OCI-LY3 (cell line): ENCODE measurements at regions not wholly inside any gene's neighbourhood (a gene's known extent, or its start where the extent isn't known, plus 50 kb on each side); places are given as distances from the start of the nearest gene placed in this dataset.

ENCODE experiments used
- H2AFZ ChIP-seq: fragments of 200-600, 300-600 bp; shearing (Covaris generic); 2 replicates; pipeline ENCODE4 v1.6.0; 2014; ENCODE audit warnings: antibody characterized with exemption, low read depth, low read length
- H3K27ac ChIP-seq: fragments of 200-600, 300-600 bp; sonication (generic); 2 replicates; pipeline ENCODE4 v1.5.1; 2014; ENCODE audit warnings: mild to moderate bottlenecking, low read length, moderate library complexity, mixed read lengths
- H3K27me3 ChIP-seq: fragments of 200-600, 300-600 bp; sonication (generic); 2 replicates; pipeline ENCODE4 v1.6.1; 2014; ENCODE audit warnings: low read depth, low read length, mixed read lengths
- H3K36me3 ChIP-seq: fragments of 200-600, 300-600 bp; sonication (generic); replicated peaks from 2 replicates; pipeline ENCODE3; 2014; ENCODE audit warnings: low read depth, low read length, mixed read lengths
- H3K4me1 ChIP-seq: fragments of 300-600, 200-600 bp; sonication (generic); 2 replicates; pipeline ENCODE4 v1.6.1; 2014; ENCODE audit warnings: low read length, mixed read lengths
- H3K4me2 ChIP-seq: fragments of 200-600, 300-600 bp; sonication (generic); 2 replicates; pipeline ENCODE4 v1.6.1; 2014; ENCODE audit warnings: low read length, mixed read lengths
- H3K4me3 ChIP-seq: fragments of 300-600, 200-600 bp; sonication (generic); 2 replicates; pipeline ENCODE4 v1.5.1; 2014; ENCODE audit warnings: antibody characterized with exemption, mild to moderate bottlenecking, low read length, moderate library complexity
- H3K79me2 ChIP-seq: fragments of 300-600, 200-600 bp; shearing (Covaris generic); 2 replicates; pipeline ENCODE4 v1.6.1; 2014; ENCODE audit warnings: mild to moderate bottlenecking, low read length, mixed read lengths
- H3K9ac ChIP-seq: fragments of 300-600, 200-600 bp; shearing (Covaris generic); 2 replicates; pipeline ENCODE4 v1.6.0; 2014; ENCODE audit warnings: mild to moderate bottlenecking, low read length, moderate library complexity
- H3K9me3 ChIP-seq: fragments of 200-600, 300-600 bp; shearing (Covaris generic); 2 replicates; pipeline ENCODE4 v1.6.1; 2014; ENCODE audit warnings: low read length, mixed read lengths; ENCODE audit not compliant: insufficient read depth
- H4K20me1 ChIP-seq: fragments of 200-600, 300-600 bp; sonication (generic); 2 replicates; pipeline ENCODE4 v1.6.1; 2016; ENCODE audit warnings: low read length, mixed read lengths; ENCODE audit not compliant: insufficient read depth
- EZH2phosphoT487 ChIP-seq: fragments of 200-600 bp; shearing (Covaris generic); IDR thresholded peaks from 2 replicates; pipeline ENCODE4 v1.6.1; 2018; ENCODE audit warnings: antibody characterized with exemption, mixed run types, low read depth
- TF ChIP-seq, protein P1 (sequence below): fragments of 200-600, 300-600 bp; sonication (generic); IDR thresholded peaks from 2 replicates; pipeline ENCODE4 v1.5.1; 2014; ENCODE audit warnings: antibody characterized with exemption, low read length, low read depth

DNA sequence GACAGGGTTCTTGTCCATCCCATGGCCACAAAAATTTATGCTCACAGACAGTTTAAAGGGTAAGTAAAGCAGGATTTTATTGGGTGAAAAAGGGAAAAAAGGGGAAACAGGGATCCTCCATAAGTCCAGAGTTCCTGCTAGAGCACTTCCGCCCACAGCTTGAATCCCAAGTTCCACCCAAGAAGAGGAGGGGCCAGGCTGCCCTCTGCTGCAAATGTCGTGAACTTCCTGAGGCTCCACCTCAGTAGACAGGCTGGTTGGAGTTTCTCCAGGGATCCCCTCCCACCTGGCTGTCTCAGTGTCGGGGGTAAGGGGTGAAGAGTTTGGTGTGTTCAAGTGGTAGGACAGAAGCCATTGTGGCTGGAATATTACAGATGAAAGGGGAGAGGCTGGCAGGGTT, 275.0 kb upstream of the SGCD start:
- Histone ChIP-seq H2AFZ (no peak overlapping the region), H3K9ac (no peak overlapping the region)
- TF ChIP-seq, protein P1, sequence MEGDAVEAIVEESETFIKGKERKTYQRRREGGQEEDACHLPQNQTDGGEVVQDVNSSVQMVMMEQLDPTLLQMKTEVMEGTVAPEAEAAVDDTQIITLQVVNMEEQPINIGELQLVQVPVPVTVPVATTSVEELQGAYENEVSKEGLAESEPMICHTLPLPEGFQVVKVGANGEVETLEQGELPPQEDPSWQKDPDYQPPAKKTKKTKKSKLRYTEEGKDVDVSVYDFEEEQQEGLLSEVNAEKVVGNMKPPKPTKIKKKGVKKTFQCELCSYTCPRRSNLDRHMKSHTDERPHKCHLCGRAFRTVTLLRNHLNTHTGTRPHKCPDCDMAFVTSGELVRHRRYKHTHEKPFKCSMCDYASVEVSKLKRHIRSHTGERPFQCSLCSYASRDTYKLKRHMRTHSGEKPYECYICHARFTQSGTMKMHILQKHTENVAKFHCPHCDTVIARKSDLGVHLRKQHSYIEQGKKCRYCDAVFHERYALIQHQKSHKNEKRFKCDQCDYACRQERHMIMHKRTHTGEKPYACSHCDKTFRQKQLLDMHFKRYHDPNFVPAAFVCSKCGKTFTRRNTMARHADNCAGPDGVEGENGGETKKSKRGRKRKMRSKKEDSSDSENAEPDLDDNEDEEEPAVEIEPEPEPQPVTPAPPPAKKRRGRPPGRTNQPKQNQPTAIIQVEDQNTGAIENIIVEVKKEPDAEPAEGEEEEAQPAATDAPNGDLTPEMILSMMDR, result no peak
- no peak for TF ChIP-seq EZH2phosphoT487

DNA sequence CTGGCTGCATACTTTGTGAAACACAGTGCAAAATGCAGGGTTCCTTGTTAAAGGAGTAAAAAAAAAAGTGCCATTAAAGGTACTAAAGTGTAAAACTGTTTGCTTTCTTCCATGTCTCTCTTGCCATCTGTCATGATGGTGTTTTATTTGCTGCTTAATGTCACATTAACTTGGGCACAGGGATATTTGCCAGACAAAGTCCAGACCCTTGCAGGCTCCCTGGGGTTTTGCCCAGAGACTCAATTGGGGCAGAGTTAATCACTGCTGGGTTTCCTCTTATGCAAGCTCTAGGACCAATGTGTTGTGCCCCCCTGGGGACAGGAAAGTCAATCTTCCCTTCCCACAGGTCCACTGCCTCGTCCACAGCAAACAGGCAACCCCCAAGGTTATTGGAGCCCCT, 274.3 kb upstream of the SGCD start:
- Histone ChIP-seq H2AFZ (no peak overlapping the region), H3K27ac (no peak overlapping the region), H4K20me1 (no peaks in the 10 kb centered on the region), H3K9ac (no peak overlapping the region), H3K4me2 (no peak overlapping the region), H3K79me2 (no peaks in the 10 kb centered on the region), H3K36me3 (no peaks in the 10 kb centered on the region), H3K4me1 (no peaks in the 10 kb centered on the region), H3K9me3 (no peaks in the 10 kb centered on the region), H3K27me3 (no peaks in the 10 kb centered on the region), H3K4me3 (no peak overlapping the region)
- TF ChIP-seq EZH2phosphoT487, result no peak
- TF ChIP-seq, protein P1, result no peak

More for the DNA sequence above, 275.0 kb upstream of the SGCD start:
- H3K36me3 ChIP-seq, result no peaks in the 10 kb centered on the region
- no peaks in the 10 kb centered on the region for H3K4me1 ChIP-seq
- no peaks in the 10 kb centered on the region for H3K9me3 ChIP-seq
- H4K20me1 ChIP-seq, result no peaks in the 10 kb centered on the region
- no peak overlapping the region for H3K27ac ChIP-seq
- H3K27me3 ChIP-seq, result no peaks in the 10 kb centered on the region
- H3K4me3 ChIP-seq, result no peak overlapping the region
- H3K79me2 ChIP-seq, result no peaks in the 10 kb centered on the region
- no peak overlapping the region for H3K4me2 ChIP-seq

DNA sequence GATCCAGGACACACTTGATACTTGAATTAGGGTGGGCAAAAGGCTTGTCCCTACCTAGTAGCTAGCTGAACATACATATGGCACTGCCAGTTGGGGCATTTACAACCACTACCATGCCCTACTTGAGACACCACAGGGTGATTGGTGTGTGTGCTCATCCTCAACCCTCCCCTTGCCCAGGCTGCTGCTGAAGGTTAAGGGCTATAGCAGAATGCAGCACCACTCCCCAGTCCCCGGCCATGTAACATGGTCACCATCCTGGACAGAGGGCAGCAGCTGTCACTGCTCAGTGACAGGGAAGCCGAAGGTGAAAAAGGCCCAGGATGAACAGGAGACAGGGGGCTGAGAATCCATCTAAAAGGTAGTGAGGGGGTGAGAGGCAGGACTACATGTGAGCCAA, 273.9 kb upstream of the SGCD start:
- H2AFZ ChIP-seq, result no peak overlapping the region
- no peak overlapping the region for H3K27ac ChIP-seq
- no peaks in the 10 kb centered on the region for H3K9me3 ChIP-seq
- H3K4me1 ChIP-seq, result no peaks in the 10 kb centered on the region
- no peak overlapping the region for H3K4me3 ChIP-seq
- H3K4me2 ChIP-seq, result no peak overlapping the region
- H3K27me3 ChIP-seq, result no peaks in the 10 kb centered on the region
- no peak overlapping the region for H3K9ac ChIP-seq
- no peaks in the 10 kb centered on the region for H3K79me2 ChIP-seq
- H3K36me3 ChIP-seq, result no peaks in the 10 kb centered on the region
- TF ChIP-seq, protein P1, result no peak
- no peak for TF ChIP-seq EZH2phosphoT487
- no peaks in the 10 kb centered on the region for H4K20me1 ChIP-seq

DNA sequence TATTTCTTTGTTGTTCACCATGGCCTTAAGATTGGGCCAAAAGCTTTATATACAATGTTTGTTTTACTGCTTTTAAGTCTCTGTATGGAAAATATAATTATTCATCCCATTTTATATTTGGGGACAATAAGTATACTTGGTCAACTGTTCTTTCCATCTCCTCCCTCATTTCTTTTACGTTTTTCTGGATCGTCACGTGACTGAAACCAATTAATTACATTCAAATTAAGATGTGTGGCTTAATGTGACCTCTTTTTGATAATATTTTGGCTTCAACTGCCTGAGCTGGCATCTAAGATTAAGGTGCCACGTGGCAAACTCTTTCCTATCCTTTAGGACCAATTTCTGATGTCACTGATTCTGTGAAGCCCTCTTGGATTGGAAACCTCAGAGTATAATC, 250.1 kb upstream of the SGCD start:
- no peaks in the 10 kb centered on the region for H3K36me3 ChIP-seq
- H3K9ac ChIP-seq, result no peak overlapping the region
- no peak overlapping the region for H3K4me2 ChIP-seq
- H3K9me3 ChIP-seq, result no peaks in the 10 kb centered on the region
- no peak overlapping the region for H3K27ac ChIP-seq
- no peaks in the 10 kb centered on the region for H3K79me2 ChIP-seq
- no peaks in the 10 kb centered on the region for H3K4me1 ChIP-seq
- H3K27me3 ChIP-seq, result no peaks in the 10 kb centered on the region
- no peaks in the 10 kb centered on the region for H4K20me1 ChIP-seq
- no peak for TF ChIP-seq EZH2phosphoT487
- TF ChIP-seq, protein P1, result no peak
- H2AFZ ChIP-seq, result no peak overlapping the region
- no peak overlapping the region for H3K4me3 ChIP-seq
